Lung (tissue), 11 donors: ENCODE measurements at regions not wholly inside any gene's neighbourhood (a gene's known extent, or its start where the extent isn't known, plus 50 kb on each side); places are given as distances from the start of the nearest gene placed in this dataset.

Experiments
- ATAC-seq: fragments of 200-7000 bp; cut with Tn5 transposase; one replicate; pipeline ENCODE4 v1.9.1; 2020; ENCODE audit warnings: moderate number of reproducible peaks; ENCODE audit not compliant: insufficient read depth, low FRiP score
- DNase-seq, 3 donors: peaks; one replicate each; pipeline ENCODE4 v3.0.0-alpha.2; 2013 to 2017
- H3K27ac ChIP-seq, 2 donors: one replicate each; pipeline ENCODE4 v1.5.1; 2013; ENCODE audit warnings: mild to moderate bottlenecking in 2 of 2, moderate library complexity in 2 of 2, control low read depth in 1 of 2, inconsistent platforms in 1 of 2, low read depth in 1 of 2, low read length in 1 of 2
- H3K27me3 ChIP-seq, 3 donors: one replicate each; pipeline ENCODE4 v1.5.1; 2013; ENCODE audit warnings: low read length in 2 of 3; ENCODE audit not compliant: control insufficient read depth in 3 of 3, insufficient read depth in 3 of 3
- H3K36me3 ChIP-seq, 4 donors: one replicate each; pipeline ENCODE4 v1.5.1; 2013; ENCODE audit warnings: low read length in 4 of 4, mild to moderate bottlenecking in 1 of 4, moderate library complexity in 1 of 4; ENCODE audit not compliant: control insufficient read depth in 4 of 4, insufficient read depth in 4 of 4
- H3K4me1 ChIP-seq, 5 donors: one replicate each; pipeline ENCODE4 v1.5.1; 2013; ENCODE audit warnings: low read length in 5 of 5, mild to moderate bottlenecking in 2 of 5, moderate library complexity in 1 of 5; ENCODE audit not compliant: control insufficient read depth in 5 of 5, insufficient read depth in 5 of 5
- H3K4me3 ChIP-seq: one replicate; pipeline ENCODE4 v1.5.1; 2013; ENCODE audit warnings: mild to moderate bottlenecking, control low read depth, moderate library complexity
- H3K9ac ChIP-seq, 2 donors: one replicate each; pipeline ENCODE4 v1.5.1; 2013; ENCODE audit warnings: low read length in 2 of 2, control low read depth in 1 of 2; ENCODE audit not compliant: insufficient read depth in 1 of 2
- H3K9me3 ChIP-seq, 4 donors: one replicate each; pipeline ENCODE4 v1.5.1; 2013; ENCODE audit warnings: low read length in 3 of 4, mild to moderate bottlenecking in 1 of 4, moderate library complexity in 1 of 4; ENCODE audit not compliant: control insufficient read depth in 4 of 4, insufficient read depth in 3 of 4
- CTCF ChIP-seq: IDR thresholded peaks from 2 replicates; pipeline ENCODE4 v1.5.1; 2012; ENCODE audit warnings: mild to moderate bottlenecking; ENCODE audit errors: control extremely low read depth, extremely low read depth
- WGBS, 2 donors: extraction: QIAGEN DNeasy Blood & Tissue Kit; methylation state at CpG; one replicate each; pipeline ENCODE4 v1.1.7; 2013; 5-methylcytosine and 5-hydroxymethylcytosine counted together
- donor health status: control.
- donor health status: control.
- donor health status: Bipolar disorder and iron deficiency.
- donor health status: healthy.
- donor health status: DM: yes; HTN: yes; CAD: no.

DNA sequence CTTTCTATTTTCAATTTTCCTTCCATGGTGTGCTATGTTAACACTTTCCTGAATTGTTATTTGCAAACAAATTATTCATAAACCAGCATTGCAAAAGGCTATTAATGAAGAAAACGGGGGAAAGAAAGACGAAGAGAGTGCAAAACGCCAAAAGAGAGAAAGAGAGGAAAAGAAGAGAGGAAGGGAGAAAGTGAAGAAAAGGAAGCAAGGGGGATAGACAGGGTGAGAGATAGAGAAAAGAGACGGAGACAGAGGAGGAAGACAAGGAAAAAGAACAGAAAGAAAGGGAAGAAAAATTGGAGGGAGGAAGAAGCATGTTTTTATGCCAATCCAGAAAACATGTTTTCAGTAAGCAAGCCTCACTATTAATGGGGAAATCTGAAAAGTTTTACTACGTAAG lies 310.6 kb downstream of the TFEC start:
- H3K9ac ChIP-seq = no peak overlapping the region
- no peak for ATAC-seq
- no peaks in the 10 kb centered on the region for H3K36me3 ChIP-seq
- TF ChIP-seq CTCF = no peak
- DNase-seq = no peak
- no peaks in the 10 kb centered on the region for H3K27me3 ChIP-seq
- no peak overlapping the region for H3K27ac ChIP-seq
- no peak overlapping the region for H3K4me3 ChIP-seq
- no peaks in the 10 kb centered on the region for H3K4me1 ChIP-seq
- 80 to 83% methylated on average over 5 of the region's 5 CpGs for WGBS, 2 donors
- no peaks in the 10 kb centered on the region for H3K9me3 ChIP-seq

GRCh38 chr7:115709664-115710063 lies 320.9 kb downstream of the TFEC start:
- Histone ChIP-seq H3K4me1 (no peaks in the 10 kb centered on the region), H3K4me3 (no peak overlapping the region), H3K27me3 (no peaks in the 10 kb centered on the region), H3K9me3 (no peaks in the 10 kb centered on the region), H3K9ac (no peak overlapping the region), H3K27ac (no peak overlapping the region), H3K36me3 (no peaks in the 10 kb centered on the region)
- WGBS, 2 donors = 95% methylated on average over 6 of the region's 6 CpGs
- no peak for TF ChIP-seq CTCF
- ATAC-seq (no peak), DNase-seq (no peak)

- no peak overlapping the region for H3K27ac ChIP-seq
- no peaks in the 10 kb centered on the region for H3K27me3 ChIP-seq
- ATAC-seq (no peak), DNase-seq (no peak)
- no peaks in the 10 kb centered on the region for H3K9me3 ChIP-seq
- H3K9ac ChIP-seq = no peak overlapping the region
- H3K4me3 ChIP-seq = no peak overlapping the region
- 84 to 85% methylated on average over 4 of the region's 4 CpGs for WGBS, 2 donors
- no peak for TF ChIP-seq CTCF
- H3K36me3 ChIP-seq = no peaks in the 10 kb centered on the region
- H3K4me1 ChIP-seq = no peaks in the 10 kb centered on the region
Observed at GRCh38 chr7:115708013-115708341, 322.6 kb downstream of the TFEC start.

GRCh38 chr7:115707258-115708012 lies 323.1 kb downstream of the TFEC start:
- Histone ChIP-seq H3K27me3 (no peaks in the 10 kb centered on the region), H3K4me3 (no peak overlapping the region), H3K9ac (no peak overlapping the region), H3K36me3 (no peaks in the 10 kb centered on the region), H3K4me1 (no peaks in the 10 kb centered on the region), H3K9me3 (no peaks in the 10 kb centered on the region), H3K27ac (no peak overlapping the region)
- peak in 1 of 3 donors; percentile 13 for DNase-seq
- no peak for TF ChIP-seq CTCF
- 81 to 82% methylated on average over 12 of the region's 12 CpGs for WGBS, 2 donors
- no peak for ATAC-seq
